HG03354 (cell line): ENCODE measurements at regions not wholly inside any gene's neighbourhood (a gene's known extent, or its start where the extent isn't known, plus 50 kb on each side); places are given as distances from the start of the nearest gene placed in this dataset.

Source experiments
- ATAC-seq: cut with Tn5 transposase; IDR thresholded peaks from one replicate; pipeline ENCODE4 v1.9.1; 2021; ENCODE audit warnings: mild to moderate bottlenecking; ENCODE audit not compliant: unreplicated experiment, poor library complexity, severe bottlenecking

DNA sequence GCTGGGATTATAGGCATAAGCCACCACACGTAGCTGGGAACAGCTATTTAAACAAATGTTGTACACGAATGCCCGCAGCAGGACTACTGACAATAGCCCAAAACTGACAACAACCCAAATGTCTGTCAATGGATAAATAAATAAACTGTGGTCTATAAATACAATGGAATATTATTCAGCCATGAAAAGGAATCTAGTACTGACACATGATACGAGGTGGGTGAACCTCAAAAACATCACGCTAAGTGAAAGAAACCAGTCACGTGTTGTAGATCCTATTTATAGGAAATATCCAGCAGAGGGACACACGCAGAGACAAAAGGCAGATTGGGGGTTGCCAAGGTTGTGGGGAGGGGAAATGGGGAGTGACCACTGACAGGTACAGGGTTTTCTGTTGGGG lies 390.0 kb upstream of the TNRC6C start:
- no peak for ATAC-seq

DNA sequence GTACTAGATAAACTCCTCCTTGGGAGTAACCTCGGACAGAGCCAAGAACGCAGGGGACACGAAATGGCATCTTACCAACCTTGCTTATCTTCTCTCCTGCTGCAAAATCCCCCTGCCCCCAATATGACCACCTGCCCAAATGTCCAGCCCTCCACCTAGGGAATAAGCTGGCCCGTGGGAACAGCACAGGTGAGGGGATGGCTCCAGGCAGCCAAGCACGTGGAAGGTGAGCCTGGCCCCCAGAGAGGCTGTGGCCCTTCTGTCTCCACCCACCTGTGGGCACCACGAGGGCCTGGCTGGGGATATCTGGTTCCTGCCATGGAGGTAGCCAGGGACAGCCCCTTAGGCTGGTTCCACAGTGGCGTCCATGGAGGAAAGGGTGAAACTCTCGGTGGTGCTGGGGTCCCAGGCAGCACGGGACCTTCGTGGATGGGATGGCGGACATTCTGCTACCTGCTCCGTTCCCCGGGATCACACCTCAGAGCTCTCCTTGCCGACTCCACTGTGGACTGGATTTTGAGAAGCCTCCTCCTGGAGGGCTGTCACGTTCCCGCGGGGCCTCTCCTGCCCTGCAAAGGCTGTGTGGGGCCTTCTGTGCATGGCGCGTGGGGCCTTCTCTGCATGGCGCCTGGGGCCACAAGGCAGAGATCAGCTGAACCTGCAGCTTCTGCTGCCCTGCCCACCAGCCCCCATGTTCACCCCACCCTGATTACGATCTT lies 388.5 kb upstream of the TNRC6C start:
- ATAC-seq = no peak

DNA sequence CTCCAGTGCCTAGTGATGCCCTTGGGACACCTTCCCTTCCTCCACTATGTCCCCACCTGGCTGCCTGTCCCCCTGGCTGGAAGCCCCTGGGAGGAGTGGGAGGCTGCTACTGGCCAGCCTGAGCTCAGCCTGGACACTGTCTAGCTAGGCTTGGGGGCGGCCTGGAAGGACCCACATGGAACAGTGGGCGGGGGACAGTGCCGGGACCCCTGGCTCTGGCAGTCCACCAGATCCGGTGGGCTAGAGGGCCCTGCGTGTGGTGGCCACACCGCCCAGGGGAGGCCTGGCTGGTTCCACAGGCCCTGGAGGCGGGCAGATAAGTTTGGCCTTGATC lies 388.0 kb upstream of the TNRC6C start:
- ATAC-seq = no peak

DNA sequence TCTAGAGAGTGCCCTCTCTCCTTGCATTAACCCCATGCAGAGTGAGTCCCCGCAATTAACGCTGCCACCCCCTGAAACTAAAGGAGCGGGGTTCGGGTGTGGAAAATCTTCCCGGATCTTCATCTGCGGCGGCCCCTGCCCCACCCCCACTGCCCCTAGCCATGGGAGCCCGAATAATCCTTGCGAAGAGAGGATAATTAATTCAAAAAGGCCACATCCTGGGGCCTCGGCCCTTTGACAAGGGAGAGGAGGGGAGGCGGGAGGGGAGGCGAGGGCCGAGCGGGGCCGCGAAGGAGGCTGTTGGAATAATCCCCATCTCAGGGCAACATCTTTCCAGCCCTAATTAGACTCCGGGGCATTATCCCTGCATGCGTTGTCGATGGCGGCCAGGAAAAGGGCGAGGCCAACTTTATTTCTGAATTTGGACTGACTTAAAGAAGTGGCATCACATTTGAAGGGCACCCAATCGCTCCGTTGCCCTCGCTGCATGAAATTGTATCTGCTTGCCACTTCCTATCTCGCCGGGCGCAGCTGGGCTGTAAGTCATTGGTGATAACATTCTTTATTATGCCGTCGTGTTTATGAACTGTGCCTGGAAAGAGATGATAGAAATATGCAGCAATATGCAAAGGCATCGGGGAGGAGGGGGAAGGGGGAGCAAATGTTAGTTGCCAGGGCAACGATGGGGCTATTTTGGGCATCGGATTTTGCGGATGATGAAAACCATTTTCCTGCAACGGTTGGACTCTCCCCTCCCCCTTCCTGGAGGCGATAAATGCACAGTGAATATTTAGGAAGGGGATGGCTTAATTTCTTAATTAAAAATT lies 387.1 kb upstream of the TNRC6C start:
- ATAC-seq = no peak

DNA sequence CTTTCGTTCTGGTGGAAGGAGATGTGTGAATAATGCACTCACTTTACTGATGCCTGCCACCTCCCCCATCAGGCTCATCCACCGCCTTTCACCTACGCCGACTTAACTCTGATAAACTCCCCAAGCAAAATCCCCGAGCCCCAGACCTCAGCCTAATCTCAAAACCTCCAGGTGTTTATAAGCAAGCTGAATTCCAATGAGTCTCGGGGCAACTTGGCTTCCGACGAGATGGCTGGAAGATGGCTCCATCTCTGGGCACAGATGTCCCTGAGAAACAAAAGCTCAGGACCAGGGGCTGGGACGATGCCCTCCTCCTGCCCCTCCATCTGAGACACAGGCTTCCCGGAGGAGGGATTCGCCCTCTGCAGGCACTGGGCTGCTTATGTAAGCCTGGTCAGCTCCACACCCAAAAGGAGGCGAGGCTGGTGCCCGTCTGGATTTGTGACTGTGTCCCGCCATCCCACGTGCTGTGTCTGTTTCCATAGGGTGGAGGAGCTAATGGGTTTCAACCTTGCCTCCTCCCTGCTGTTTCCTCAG lies 386.4 kb upstream of the TNRC6C start:
- no peak for ATAC-seq

DNA sequence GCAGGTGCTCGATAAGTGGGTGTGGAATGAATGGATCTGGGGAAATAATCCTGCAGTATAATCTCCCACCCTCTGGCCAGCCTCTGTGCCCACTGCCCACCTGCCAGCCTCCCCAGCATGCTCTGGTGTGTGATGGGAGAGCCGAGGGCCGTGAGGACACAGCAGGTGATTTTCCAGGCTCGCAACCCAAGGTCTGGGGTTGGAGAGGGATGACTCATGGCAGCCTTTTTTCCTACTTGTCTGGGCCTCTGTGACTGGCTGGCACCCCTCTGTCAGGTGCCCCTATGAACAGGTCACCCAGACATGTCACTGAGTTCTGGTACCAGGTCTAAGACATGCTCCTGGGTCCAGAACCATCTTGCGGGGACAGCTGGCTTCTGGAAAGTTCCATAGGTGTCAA lies 385.7 kb upstream of the TNRC6C start:
- no peak for ATAC-seq

DNA sequence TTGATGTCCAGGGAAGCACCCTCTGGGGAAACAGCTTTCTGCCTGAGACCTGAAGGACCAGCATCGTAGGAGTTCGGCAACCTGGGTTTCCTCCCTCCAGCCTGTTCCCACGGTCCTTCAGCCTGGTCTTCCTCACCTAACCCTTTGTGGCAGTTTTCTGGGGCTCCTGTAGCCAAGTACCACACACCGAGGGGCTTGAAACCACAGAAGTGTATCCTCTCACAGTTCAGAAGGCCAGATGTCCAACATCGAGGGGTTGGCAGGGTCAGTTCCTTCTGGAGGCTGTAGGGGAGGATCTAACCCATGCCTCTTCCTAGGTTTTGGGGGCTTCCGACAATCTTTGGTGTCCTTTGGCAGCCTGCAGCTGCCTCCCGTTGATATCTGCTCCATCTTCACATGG lies 381.0 kb upstream of the TNRC6C start:
- ATAC-seq = no peak

DNA sequence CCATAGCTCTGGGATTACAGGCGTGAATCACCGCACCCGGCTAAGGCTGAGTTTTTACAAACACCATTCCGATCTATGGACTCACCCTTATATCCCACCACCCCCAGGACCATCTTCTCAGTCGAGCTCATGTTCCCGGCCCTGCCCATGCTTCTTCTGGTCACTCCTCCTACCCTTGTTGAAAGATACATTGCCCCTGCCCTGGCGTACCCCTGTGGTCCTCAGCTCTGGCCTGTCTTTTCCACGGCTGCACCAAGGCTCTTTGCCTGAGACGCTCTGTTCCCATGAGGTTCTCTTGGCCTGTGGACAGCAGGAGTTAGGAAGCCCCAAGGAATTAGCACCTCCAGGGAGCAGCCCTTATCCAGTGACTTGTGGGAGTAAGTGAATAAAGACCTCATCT lies 379.4 kb upstream of the TNRC6C start:
- ATAC-seq = no peak

DNA sequence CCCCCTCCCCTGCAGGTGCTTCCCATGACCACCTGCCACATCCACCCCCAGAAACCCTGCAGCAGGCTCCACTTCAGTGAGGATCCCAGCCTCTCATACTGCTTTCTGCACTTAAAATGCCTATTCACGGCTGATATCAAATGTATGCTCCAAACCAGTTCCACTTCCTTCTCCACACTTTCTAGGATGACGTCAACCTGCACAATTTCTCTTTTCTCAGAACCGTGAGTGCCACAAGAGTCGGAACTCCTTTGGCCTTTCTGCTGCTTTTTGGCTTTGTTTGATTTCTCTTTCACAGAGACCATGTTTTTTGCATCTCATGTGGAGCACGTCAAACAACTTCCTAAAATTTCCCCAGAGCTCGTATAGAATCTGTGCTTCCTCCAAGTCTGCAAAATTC lies 378.8 kb upstream of the TNRC6C start:
- no peak for ATAC-seq

DNA sequence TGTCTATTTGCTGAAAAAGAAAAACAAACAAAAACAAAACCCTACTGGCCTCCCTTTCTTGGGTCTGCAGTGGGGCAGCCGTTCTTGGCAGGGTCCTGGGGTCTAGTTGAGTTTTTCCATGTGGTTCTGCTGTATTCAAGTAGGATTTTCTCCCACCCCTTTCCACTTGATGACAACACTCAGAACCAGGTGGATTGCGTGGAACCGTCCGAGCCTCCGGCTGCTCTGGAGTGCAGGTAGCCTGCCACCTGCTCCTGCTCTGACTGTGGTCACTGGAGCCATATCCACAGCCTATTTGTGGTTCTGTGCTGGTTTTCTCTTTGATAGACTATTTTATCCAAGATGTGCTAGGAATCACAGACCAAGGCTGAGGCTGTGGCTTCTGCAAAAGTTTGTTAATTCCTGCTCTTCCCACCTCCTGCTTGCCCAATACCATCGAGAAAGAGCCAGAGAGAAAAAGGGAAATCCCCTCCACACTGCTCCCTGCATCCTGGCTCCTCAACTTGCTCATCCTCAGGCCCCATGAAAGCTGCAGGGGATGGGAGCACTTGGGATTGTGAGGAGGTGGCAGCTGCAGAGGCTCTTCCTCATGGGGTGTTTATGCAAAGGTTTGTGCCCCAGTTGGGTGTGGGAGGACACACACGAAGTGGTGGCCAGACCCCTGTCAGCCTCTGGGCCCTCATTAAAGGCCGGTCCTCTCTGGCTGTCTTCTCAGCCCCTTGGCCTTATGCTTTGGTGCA lies 377.8 kb upstream of the TNRC6C start:
- ATAC-seq = no peak

DNA sequence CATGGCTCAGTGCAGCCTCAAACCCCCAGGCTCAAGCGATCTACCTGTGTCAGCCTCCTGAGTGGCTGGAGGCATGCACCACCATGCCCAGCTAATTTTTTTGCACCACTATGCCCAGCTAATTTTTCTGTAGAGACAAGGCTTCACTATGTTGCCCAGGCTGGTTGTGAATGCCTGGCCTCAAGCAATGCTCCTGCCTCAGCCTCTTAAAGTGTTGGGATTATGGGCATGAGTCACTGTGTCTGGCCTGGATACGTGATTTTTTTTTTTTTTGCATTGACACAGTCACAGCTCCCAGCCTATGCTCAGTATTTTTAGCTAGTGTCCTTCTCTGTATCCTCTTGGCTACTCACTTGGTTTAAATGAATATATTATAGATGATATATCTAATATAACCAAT lies 377.0 kb upstream of the TNRC6C start:
- ATAC-seq = no peak

DNA sequence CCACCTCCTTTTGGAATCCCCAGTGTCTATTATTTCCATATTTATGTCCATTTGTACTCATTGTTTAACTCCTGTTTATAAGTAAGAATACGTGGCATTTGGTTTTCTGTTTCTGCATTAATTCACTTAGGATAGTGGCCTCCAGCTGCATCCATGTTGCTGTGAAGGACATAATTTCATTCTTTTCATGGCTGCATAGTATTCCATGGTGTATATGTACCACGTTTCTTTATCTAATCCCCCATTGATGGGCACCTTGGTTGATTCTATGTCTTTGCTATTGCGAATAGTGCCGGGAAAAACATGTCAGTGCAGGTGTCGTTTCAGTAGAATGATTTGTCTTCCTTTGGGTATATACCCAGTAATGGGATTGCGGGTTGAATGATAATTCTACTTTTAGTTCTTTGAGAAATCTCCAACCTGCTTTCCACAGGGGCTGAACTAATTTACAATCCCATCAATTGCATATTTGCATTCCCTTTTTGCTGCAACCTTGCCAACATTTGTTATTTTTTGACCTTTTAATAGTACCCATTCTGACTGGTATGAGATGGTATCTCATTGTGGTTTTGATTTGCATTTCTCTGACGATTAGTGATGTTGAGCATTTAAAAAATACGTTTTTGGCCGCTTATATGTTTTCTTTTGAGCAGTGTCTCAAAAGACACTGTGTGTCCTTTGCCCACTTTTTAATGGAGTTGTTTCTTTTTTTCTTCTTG lies 373.2 kb upstream of the TNRC6C start:
- ATAC-seq = no peak

DNA sequence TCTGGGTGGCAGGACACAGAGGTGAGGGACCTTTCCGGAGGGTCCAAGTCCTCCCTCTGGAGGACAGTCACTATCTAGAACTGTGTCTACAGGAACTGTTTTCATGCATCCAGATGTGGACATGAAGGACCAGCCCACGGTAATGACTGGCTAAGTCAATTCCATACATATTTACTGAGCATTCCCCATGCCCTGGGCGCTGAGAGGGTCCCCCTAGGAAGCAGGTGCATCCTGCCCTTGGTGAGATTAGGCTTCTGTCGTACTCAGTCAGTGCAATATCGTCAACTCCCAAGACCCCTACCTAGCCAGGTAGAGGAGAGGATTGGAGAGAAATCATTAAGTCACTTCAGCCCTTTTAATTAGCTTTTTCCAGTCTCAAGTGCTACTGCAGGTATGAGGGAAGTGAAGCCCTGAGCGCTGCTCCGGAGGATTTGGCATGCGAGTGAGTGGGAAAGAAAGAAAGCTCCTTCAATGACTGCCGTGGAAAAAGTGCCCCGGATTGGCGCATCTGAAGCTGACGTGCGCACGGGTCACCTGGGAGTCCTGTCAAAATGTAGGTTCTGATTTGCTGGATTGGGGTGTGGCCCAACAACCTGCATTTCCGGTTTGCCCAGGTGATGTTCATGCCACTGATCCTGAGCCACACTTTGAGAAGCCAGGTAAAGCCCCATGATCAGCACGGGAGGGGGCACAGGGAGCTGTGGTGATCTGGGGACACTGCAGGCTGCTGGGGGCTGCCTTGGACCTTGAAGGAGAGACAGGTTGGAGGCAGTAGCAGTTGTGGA lies 367.4 kb upstream of the TNRC6C start:
- no peak for ATAC-seq

DNA sequence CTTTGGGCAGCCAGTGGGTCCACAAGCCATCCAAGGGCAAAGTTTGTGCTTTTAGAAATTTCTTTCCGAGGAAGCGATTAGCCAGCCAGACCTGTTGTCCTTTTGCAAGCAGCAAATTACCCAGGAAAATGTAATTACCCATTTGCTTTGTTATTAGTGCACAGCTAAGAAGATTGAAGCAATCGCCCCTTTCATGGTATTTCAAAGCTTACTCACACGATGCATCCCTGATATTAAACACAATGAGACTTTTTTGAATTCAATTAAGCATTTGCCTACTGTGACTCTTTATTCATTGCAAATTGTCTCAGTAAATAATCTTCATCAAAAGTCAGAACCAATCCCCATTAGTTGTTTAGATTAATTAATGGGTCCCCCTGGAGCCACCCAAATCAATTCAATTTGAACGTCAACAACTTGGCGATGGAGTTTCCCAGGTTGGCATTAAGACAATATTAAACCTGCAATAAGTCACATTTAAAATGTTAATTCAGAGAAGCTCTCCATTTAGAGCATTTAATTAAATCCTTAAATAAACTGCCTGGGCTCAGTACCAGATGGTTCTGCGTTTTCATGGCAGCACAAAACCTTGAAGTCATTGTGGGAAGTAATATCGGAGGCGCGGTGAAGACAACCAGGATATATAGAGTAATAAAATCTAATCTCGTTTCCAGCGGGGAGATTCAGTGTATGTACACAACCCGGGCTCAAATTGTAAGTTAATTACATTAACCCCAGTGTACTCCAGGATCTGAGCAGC lies 366.2 kb upstream of the TNRC6C start:
- ATAC-seq = no peak

DNA sequence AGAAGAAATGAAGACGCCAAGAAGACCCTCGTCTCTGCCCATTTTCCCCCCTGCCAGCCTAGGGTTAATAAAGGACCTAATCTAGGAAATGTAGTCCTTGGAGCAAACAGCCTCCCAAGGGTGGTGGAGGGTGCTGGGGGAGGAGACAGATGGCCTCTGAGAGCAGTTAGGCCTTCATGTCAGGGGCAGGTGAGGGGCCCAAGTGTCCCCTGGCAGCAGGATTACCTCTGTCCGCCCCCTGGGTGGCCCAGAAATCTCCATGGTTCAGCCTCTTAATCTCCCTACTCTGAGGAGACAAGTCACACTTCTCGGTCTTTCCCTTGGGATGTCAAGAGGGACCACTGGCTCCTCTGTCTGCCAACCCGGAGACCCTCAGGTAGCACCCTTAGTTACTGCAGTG lies 365.4 kb upstream of the TNRC6C start:
- ATAC-seq = no peak

DNA sequence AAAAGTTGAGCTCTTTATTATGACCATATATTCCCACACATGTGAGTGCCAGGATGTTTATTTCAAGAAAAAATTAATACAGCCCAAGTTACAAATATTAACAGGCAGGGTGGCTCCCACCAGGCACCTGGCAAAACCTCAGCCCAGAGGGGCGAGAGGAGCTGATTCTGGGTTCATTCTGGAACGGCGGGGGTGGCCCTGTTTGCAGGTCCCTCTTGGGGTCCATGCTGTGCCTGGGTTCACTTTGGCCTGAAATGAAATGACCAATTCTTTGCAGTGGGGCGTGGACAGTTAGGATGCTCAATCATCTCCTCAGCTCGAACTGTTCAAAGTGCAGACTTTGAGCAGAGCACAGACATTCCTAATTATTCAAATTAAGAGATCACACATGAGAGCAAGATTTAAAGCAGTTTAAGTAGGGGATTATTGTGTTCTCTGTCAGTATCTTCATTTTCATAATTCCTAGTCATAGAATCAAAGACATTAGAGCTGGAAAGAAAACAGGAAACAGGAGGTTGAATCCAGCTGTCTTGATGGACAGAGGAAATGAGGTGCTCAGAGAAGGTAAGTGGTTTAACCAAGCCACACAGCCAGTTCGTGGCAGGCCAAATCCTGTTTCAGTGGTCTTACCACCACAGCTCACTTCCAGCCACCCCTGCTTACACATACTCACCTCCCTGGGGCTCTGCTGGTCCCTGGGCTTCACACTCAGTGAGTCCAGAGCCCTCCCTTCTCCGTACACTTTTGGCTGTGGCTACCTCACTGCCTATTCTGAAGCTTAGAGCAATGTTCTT lies 363.9 kb upstream of the TNRC6C start:
- no peak for ATAC-seq

DNA sequence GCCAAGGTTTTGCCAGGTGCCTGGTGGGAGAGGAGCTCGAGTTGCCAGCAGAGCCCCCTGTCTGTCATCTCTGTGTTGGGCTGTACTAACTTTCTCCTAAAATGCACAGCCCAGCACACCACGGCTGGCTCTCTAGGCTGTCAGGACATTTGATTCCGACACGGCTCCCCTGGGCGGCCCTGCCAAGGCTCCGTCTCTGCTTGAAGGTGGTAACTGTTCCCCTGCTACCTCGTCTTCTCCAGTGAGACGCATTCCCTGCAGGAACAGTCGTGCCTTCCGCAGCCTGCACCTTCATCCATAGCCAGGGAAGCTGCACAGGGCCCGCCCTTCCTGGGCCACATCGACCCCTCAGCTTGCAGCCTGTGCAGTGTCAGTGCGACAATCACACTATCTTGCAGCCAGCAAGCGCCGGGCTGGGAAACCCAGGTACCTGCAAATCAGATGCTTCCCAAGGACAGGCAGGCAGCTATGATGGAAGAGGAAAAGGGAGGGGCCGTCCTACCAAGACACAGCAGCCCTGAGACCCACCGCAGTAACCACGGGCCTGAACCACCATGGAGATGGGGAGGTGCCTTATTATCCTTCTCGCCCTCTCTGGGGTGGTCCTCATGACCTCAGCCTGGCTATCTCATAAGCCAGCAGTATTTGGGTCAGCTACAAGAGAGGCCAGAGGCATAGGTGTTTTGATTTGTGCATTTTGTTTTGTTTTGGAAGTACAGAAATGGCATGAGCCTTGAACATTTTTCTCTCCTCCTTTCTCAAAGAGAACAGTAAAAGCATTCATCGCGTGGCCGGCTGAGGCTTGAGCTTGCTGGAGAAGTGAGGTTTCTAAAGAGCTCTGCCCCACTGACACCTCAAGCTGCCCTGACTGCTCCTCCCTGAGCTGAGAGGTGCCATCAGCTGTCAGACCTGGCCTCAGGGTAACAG lies 361.7 kb upstream of the TNRC6C start:
- no peak for ATAC-seq
